Heart left ventricle (tissue), 13 donors: ENCODE measurements at regions not wholly inside any gene's neighbourhood (a gene's known extent, or its start where the extent isn't known, plus 50 kb on each side); places are given as distances from the start of the nearest gene placed in this dataset.

ENCODE experiments used
- POLR2A ChIP-seq, 2 donors: fragments of 450-650 bp; IDR thresholded peaks; one replicate each; pipeline ENCODE4 v1.6.1; 2017; ENCODE audit warnings: antibody characterized with exemption in 2 of 2, mild to moderate bottlenecking in 2 of 2, moderate library complexity in 2 of 2
- TF ChIP-seq, protein P1 (sequence below), 12 donors: fragments of 200-600 bp; sonication (generic) in 4 of 12; IDR thresholded peaks; one replicate each; pipeline versions ENCODE4 v1.5.0 to v1.8.0; 2018 to 2022; ENCODE audit warnings: antibody characterized with exemption in 12 of 12, mild to moderate bottlenecking in 5 of 12
- donor health status: ischemic (EF 13 %, LVEDD 7.1; RV severe dilation, severe dysfunction).
- donor health status: DM: no; HTN: yes; CAD: no.
- donor health status: DM: no; HTN: no; CAD: no.
- donor health status: ischemic (EF 25% LVEDD 6.9; RV normal size, moderate dysfunction).
- donor health status: ischemic (EF 25% LVEDD 5.7; RV mildly dilated, moderate dysfunction).
- donor health status: ischemic (EF 35%, LVEDD 5.7; RV mildly dilated, moderate dysfunction).
- donor health status: nonischemic (EF 11% LVEDD 7.7; RV severe dilation, severe dysfunction).
- donor health status: DM: yes; HTN: yes; CAD: no.
- donor health status: PGD.
- donor health status: ischemic (EF 29% LVEDD 5.4; RV normal size, mild dysfunction).
- donor health status: nonischemic (EF 23%, LVEDD 6.1; RV moderate dilation, normal function).

GRCh38 chr11:28400331-28401100, 292.3 kb downstream of the METTL15 start:
- TF ChIP-seq, protein P1, sequence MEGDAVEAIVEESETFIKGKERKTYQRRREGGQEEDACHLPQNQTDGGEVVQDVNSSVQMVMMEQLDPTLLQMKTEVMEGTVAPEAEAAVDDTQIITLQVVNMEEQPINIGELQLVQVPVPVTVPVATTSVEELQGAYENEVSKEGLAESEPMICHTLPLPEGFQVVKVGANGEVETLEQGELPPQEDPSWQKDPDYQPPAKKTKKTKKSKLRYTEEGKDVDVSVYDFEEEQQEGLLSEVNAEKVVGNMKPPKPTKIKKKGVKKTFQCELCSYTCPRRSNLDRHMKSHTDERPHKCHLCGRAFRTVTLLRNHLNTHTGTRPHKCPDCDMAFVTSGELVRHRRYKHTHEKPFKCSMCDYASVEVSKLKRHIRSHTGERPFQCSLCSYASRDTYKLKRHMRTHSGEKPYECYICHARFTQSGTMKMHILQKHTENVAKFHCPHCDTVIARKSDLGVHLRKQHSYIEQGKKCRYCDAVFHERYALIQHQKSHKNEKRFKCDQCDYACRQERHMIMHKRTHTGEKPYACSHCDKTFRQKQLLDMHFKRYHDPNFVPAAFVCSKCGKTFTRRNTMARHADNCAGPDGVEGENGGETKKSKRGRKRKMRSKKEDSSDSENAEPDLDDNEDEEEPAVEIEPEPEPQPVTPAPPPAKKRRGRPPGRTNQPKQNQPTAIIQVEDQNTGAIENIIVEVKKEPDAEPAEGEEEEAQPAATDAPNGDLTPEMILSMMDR (IDR thresholded peaks at IDR 0.05): no peak
- TF ChIP-seq POLR2A (IDR thresholded peaks at IDR 0.05): no peak
